Activated CD4-positive, CD25-positive, alpha-beta regulatory T cell treated with anti-CD3 and anti-CD28 coated beads, Interleukin-2, amount 50 U/mL, for 72 hours (primary cell): ENCODE measurements at regions not wholly inside any gene's neighbourhood (a gene's known extent, or its start where the extent isn't known, plus 50 kb on each side); places are given as distances from the start of the nearest gene placed in this dataset.
"Not testable (repeated sequence)": the region's sequence is repeated elsewhere in the genome, so short reads cannot be mapped to it uniquely, and the experiment has no call there.

Experiments used
- DNase-seq: peaks from one replicate; pipeline ENCODE4 v3.0.0; 2021

GRCh38 chr5:135279328-135279727 is 119.7 kb downstream of the MACROH2A1 start:
- no peak for DNase-seq

- DNase-seq = no peak
Observed at GRCh38 chr5:135276151-135276550, 122.9 kb downstream of the MACROH2A1 start.

GRCh38 chr5:135273212-135273611 is 125.8 kb downstream of the MACROH2A1 start:
- no peak for DNase-seq

- no peak for DNase-seq
Observed at GRCh38 chr5:135272311-135272805, 126.7 kb downstream of the MACROH2A1 start.

- DNase-seq = no peak
Observed at GRCh38 chr5:135271533-135272310, 127.3 kb downstream of the MACROH2A1 start.

GRCh38 chr5:135269931-135270421 is 129.1 kb downstream of the MACROH2A1 start:
- no peak for DNase-seq

GRCh38 chr5:135269199-135269598 is 129.8 kb downstream of the MACROH2A1 start:
- no peak for DNase-seq

GRCh38 chr5:135266975-135267374 is 132.1 kb downstream of the MACROH2A1 start:
- DNase-seq = no peak

GRCh38 chr5:135266303-135266635 is 132.8 kb downstream of the MACROH2A1 start:
- DNase-seq = no peak

- no peak for DNase-seq
Observed at GRCh38 chr5:135265497-135266302, 133.3 kb downstream of the MACROH2A1 start.

- DNase-seq = no peak
Observed at GRCh38 chr5:135264451-135265440, 134.3 kb downstream of the MACROH2A1 start.

- DNase-seq = no peak
Observed at GRCh38 chr5:135263022-135263668, 135.9 kb downstream of the MACROH2A1 start.

- DNase-seq = no peak
Observed at GRCh38 chr5:135262364-135262763, 136.7 kb downstream of the MACROH2A1 start.

- DNase-seq = not testable (repeated sequence)
Observed at GRCh38 chr5:135260108-135260507, 138.9 kb downstream of the MACROH2A1 start.

- DNase-seq = no peak
Observed at GRCh38 chr5:135255461-135256178, 143.4 kb downstream of the MACROH2A1 start.

- no peak for DNase-seq
Observed at GRCh38 chr5:135254183-135254582, 144.8 kb downstream of the MACROH2A1 start.

- no peak for DNase-seq
Observed at GRCh38 chr5:135253601-135254178, 145.3 kb downstream of the MACROH2A1 start.

- DNase-seq = no peak
Observed at GRCh38 chr5:135251093-135251492, 147.9 kb downstream of the MACROH2A1 start.

- no peak for DNase-seq
Observed at GRCh38 chr5:135250671-135251070, 148.4 kb downstream of the MACROH2A1 start.

GRCh38 chr5:135249658-135250057 is 149.4 kb downstream of the MACROH2A1 start:
- no peak for DNase-seq

GRCh38 chr5:135248801-135249231 is 150.2 kb downstream of the MACROH2A1 start:
- no peak for DNase-seq
